ENCODE measurements at regions not wholly inside any gene's neighbourhood (a gene's known extent, or its start where the extent isn't known, plus 50 kb on each side); places are given as distances from the start of the nearest gene placed in this dataset.
"Not testable (repeated sequence)": the region's sequence is repeated elsewhere in the genome, so short reads cannot be mapped to it uniquely, and the experiment has no call there.

DNA sequence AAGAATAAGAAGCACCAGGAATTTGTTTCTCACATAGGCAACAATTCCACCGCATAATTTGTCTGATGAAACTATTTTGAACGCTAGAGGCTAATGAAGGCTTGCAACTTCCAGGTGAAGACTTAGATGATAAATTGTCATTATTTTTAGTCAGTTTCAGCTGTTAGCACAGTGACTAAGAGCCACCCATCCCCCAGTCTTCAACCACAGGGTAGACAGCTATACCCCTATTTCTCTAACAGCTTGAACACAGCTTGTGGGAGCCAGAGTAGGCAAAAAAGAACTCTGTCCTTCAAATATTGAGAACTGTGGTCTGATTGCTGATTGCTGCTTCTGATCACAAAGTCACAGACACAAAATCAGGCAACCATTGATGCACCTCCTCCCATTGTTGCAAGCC lies 1124.8 kb upstream of the PRR20A start:
- DNase-seq: no peak

DNA sequence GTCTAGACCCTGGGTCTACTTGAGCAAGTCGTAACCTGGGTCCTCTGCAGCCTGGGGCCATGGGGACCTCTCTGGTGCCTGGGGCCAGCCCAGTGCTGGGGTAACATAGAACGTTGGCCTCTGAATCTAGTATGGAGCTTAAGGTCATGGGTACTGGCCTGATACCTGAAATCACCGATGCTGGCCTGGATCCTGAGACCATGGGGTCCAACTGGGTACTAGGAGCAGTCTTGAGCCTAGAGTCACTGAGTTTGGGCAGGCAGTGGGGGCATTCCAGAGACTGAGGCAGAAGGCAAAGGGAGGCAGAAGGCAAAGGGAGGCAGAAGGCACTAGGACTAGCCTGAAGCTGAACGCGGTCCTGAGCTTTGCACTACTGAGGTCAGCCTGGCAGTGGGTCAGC lies 1121.1 kb upstream of the PRR20A start:
- no peak for DNase-seq

DNA sequence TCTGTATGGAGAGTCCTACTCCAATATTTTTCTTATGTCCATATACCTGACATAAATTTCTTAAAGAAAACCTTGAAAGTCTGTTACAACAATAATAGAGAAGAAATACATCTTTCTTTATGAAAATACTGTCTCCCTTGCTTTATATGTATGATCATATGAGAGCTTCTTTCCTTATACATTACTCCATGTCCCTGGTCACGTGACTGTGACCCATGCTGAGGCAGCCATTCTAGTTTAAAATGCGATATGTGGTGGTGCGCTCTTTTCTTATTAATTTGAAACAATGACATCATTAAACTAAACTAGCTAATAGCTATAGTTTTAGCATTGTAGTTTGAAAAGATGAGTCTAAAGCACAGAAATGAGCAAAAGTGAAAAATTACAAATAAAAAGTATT lies 1120.3 kb upstream of the PRR20A start:
- DNase-seq: no peak

DNA sequence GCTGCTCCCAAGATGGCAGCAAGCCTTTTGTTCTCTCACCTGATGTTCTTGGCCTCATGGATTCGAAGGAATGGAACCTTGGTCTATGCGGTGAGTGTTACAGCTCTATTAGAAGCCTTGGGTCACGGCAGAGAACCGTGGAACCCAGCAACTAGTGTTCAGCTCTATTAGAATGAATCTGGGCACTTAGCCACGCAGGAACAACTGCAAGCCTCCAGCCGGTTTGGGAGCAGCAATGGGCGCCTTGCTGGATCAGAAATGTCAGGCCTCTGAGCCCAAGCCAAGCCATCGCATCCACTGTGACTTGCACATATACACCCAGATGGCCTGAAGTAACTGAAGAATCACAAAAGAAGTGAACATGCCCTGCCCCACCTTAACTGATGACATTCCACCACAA lies 1100.7 kb upstream of the PRR20A start:
- DNase-seq: no peak

DNA sequence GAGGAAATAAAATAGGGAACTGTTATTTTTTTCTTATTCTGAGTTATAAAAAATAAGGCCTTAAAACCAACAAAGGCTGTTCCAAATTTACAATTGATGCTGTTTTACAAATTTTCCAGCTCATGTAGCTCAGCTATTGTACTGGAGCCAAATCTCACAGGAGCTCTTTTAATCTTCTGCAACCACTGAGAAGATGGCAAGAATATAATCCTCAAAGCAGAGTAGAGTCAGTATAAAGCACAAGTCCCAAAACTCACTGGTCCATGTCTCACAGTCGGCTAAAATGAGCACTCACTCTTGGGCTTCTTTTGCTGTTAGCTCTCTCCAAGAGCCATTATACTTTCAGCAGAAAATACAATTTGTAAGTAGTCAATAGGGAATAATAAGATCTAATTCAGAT lies 1074.4 kb upstream of the PRR20A start:
- no peak for DNase-seq

DNA sequence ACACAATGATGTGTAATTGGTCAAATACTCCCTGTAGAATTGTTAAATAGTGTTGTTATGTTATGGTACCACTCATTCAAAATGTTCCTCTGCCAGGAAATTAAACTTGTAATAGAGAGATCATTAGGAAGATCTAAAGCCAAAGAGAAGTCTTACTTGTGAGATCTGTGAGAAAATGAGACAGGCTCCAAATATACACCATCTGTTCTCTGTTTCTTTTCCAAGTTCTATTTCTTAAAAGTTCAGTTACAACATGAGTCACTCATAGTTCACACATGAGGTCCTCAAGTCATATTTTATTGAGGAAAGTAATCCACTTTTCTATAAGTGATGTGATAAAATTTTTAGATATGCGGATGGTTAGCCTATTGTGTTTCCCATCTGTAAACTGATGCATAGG lies 1038.1 kb upstream of the PRR20A start:
- no peak for DNase-seq

DNA sequence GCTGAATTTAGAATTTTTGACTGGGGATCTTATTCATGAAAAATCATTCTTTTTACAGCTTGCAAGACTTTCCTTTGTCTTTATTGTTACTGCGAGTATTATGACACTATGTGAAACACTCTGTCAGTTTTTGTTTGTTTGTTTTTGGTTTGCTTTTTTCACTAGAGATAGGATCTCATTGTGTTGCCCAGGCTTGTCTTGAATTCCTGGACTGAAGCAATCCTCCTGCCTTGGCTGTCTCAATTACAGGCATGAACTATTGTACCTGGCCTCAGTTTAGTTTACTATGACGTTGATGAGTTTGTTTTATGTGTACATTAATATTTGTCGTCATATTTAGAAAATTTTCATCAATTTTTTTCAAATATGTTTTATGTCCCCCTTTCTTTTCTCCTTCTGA lies 1030.0 kb upstream of the PRR20A start:
- DNase-seq: no peak

DNA sequence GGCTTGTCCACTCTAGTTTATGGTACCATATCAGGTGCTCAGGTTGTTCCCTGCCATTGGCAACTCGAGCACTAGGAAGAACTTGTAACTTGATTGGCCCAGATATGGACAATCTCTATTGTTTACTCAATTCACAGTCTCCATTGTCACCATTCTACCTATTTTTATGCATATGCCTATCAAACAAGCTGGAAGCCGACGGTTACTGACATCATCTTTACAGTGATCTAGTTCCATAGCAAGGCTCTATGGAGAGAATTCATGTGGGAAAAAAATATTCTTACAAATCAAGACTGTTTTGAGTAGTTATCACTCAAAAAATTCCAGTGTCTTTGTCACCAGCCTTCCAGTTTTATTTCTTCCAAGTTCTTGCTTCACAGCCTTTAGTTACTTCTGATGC lies 1006.2 kb upstream of the PRR20A start:
- DNase-seq: no peak

DNA sequence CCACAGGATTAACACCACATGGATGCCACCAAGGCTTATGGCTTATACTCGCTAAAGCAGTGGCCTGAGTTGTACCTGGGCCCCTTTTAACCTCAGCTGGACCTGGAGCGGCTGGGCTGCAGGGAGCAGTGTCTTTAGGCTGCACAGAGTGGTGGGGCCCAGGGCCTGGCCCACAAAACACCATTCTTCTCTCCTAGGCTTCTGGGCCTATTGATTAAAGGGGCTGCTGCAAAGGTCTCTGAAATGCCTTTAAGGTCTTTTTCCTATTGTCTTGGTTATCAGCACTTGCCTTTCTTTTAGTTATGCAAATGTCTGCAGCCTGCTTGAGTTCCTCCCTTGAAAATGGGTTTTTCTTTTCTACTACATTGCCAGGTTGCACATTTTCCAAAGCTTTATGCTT lies 973.9 kb upstream of the PRR20A start:
- no peak for DNase-seq

DNA sequence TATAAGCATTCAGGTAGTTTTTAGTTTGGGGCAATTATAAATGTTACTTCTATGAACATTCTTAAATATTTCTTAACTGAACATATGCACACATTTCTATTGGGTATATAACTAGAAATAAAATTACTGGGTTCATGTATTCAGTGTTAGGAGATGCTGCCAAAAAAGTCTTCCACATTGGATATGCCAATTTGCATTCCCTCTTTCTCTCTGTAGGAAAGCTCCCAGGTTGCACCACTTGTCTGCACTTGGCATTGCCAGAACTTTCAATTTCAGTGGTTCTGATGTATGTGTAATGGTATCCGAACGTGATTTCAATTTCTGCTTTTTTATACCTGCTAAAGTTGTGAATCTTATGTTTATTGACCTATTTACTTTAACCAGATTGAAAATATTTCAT lies 972.1 kb upstream of the PRR20A start:
- no peak for DNase-seq

DNA sequence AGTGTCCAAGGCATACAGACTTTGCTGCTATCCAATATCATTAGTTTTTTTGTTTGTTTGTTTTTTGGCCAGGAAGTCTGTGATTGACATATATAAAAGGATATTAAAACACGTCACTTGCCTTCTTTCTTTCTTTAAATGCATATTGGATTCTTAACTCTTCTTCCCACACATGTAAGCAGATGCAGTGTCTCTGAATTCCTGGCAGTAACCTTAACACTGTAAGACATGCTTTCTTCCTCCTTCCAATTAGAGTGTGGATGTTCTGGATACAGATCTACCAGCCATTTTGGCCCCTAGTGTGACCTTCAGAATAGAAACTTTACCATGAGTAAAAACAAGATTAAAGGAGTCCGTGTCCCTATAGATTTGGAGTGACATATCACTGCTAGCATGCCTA lies 967.4 kb upstream of the PRR20A start:
- no peak for DNase-seq

DNA sequence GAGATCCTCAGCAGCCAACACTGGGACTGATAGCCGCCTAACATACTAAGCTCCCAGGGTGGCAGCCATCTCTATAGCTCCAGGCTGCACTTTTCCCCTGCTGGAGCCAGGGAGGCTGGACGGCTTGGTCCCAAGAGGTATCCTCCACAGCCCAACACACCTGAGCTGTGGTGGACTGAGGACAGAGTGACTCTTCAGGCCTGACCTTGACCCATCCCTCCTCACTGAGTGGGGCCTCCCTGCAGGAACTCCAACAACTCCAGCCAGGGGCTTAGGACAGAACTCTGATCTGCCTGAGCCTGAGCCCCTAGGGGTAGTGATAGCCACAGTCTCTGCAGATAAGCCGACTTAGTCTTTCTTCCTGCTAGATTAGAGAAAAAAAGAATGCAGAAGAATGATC lies 958.1 kb upstream of the PRR20A start:
- no peak for DNase-seq

DNA sequence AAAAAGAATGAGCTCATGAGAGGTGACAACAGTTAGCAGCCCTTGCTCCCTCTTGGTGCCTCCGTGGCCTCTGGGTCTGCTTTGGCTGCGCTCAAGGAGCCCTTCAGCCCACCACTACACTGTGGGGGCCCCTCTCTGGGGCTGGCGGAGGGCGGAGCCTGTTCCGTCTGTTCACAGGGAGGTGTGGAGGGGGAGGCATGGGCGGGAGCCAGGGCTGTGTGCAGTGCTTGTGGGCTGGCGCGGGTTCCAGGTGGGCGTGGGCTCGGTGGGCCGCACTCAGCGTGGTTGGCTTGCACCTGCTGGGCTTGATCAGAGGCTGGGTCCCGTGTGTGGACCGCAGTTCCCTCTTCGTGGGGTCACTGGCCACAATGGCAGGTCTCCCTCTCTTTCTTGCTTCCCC lies 953.4 kb upstream of the PRR20A start:
- DNase-seq: no peak

DNA sequence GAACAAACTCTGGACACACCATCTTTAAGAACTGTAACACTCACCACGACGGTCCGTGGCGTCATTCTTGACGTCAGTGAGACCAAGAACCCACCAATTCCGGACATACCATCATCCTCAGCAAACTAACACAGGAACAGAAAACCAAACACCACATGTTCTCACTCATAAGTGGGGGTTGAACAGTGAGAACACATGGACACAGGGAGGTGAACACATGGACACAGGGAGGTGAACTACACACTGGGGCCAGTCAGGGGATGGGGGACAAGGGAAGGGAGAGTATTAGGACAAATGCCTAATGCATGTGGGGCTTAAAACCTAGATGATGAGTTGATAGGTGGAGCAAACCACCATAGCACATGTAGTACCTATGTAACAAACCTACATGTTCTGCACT lies 952.1 kb upstream of the PRR20A start:
- not testable (repeated sequence) for DNase-seq

DNA sequence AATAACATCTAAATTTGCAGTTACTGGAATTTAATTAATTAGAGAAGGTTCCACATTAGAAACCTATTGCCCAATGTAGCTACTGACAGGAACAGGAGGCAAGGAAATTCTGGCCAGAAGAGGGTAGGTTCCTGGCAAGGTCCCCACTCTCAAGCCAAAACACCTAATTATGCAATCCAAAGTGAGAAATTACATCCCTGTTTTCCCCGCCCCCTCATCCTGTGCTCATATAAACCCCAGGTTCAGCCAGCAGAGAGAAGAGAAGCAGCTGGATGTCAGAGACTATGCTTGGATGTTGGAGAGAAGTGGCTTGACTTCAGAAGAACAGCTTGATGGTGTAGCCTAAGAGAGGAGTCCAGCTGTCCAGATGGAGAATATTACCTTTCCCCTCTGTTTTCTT lies 951.3 kb upstream of the PRR20A start:
- DNase-seq: no peak

DNA sequence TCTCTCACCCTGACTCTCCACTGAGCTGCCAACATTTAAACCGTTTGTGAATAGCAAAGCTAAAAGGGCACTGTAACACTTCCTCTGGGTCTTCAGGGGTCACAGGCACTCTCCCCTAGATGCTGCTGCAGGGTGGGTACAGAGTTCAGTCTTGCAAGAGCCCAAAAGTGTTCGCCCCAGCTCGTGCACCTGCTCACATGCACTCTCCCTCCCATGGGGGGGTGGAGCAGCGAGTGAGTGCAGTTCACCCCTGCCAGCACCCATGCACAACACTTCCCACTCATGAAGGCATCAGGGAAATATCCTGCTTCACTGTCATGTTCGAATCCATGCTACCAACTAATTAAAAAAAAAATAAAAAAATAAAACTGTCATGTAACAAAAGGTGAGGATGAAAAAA lies 950.7 kb upstream of the PRR20A start:
- no peak for DNase-seq

DNA sequence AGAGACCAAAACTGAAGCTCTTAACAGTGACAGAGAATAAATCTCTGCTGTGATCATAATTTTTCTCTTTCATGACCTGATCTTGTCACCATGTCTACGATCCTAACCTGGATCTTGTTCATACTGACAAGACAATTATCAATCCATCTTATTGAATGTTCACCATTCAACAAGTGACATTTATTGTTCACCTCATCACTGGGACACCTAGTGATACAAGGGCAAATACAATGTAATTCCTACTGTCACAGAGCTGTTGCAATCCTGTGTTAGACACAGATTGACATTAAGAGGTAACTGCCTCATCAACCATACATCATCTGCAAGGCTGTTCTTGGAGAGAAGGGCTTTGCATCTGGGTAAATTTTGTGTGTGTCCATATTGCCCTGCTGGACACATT lies 942.4 kb upstream of the PRR20A start:
- no peak for DNase-seq

DNA sequence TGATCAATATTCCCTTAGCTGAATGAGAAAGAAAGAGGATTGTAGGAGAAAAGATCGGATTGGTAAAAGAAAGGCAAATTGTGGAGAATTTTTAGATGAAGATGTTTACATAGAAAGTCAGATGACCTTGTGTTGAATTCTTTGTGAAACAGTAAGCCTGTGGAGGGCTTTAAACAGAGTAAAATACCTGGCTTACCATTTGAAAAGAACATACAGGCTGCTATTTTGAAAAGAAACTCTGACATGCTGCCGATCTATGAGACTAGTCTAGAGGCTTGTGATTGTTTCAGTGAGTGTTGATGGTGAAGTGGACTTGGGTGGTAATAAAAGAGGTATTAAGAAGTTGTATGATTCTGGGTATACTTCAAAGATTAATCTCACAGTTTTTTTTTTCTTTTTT lies 938.9 kb upstream of the PRR20A start:
- no peak for DNase-seq

DNA sequence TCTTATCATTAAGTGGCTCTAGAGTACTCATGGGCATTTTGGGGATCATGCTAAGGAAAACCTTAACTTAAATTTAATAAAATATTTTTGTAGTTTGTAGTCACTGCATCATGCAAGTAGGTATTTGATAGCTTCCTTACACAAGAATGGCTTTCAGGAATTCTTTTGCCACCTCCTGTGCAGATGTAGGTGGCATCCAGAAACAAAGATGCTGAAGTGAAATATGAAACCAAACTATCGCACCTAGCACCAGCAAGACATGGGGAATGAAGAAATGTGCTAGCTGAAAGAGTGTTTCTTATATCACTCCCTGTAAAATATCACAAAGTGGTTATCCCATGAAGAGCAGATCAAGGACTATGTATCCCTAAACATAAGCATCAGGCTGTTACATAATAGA lies 924.5 kb upstream of the PRR20A start:
- DNase-seq: peak; percentile 23

DNA sequence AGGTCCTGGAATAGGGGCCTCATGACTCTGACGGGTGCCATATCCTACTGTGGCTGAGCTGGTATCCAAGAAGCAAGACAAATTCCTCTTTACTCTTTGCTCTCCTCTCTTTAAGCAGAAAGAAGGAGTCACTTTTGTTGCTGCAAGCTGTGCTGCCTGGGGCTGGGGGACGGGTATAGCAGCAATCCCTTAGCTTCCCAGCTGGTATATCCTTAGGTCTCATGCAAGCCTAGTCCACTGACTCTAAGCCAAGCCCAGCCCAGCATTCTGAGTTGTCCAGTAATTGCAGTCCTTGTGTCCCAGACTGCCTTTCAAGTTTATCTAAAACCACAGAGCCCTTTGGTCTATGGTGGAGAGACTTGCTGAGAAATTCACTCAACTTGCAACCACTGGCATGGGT lies 893.0 kb upstream of the PRR20A start:
- DNase-seq: no peak

DNA sequence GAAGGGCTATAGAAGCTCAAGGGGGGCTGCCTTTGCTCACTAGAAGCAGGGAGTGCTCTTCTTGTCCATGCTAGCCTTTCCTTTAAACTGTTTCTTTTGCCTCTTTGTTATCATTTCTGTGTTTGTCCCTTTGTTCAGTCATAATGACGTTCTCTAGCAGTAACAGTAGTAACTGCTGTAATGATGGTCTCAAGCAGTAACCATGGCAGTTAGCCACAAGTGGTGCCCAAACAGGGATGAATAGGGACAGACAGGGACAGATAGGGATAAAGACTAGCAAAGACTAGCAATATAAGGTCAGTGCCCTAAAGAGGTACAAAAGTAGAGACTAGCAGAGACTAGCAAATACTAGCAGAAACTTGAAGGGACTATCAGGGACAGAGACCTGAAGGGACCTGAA lies 869.0 kb upstream of the PRR20A start:
- DNase-seq: no peak

DNA sequence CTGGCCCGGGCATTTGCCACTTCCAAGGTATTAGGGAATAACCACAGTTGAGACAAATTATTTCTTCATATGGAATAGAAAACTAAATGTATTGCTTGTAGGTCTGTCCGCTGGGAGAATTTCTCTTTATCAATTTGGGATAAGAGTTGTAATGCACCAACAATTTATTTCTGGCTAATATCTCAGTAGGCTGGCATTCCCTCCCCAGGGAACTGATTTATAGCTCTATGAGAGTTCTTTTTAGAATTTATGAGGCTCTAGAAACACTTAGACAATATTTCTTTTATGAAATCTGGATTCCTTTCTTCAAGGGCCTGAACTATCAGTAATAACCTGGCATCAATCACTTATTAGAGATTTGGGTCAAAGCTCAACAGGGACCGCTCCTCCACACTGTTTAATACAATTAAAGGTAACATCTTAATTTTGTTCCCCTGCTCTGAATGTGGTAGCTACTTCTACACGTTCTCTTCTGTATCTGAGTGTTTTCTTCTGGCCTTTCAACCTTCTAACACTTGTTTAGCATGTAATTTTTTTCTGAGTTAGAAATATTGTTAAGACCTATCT lies 857.4 kb upstream of the PRR20A start:
- no peak for DNase-seq

DNA sequence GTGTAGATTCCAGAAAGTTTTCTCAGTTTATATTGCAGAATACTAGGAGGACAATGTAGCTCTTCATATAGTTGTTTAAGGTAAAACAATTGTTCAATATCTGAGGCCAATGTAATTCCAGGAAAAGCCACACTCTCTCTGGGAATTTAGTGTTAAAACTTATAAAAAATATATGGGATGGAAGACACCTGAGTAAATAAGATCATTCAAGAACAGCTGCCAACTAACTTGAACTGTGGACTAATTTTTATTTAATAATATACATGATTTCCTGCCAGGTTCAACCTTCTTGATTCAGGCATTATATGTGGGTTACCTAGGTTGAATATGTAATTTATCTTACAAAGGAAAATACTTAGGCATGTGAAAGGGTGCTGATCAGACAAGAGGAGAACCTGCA lies 841.1 kb upstream of the PRR20A start:
- DNase-seq: no peak

DNA sequence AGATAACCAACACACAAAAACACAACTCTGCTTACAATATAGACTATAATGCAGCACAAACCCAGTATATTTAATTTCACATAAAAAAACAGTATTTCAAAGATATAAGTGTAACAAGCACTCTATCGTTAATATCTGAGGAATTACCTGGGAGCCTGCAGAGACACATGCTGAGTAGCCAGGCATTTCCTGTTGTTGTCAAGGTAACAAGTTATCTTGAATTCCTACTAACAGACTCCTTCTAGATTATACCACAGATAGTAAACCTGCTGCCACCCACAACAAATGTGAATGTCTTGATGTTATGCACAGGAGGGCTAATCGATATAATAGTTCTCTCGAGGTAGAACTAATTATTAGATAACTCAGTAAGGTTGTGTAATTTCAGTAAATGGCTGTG lies 826.0 kb upstream of the PRR20A start:
- peak; percentile 4 for DNase-seq

DNA sequence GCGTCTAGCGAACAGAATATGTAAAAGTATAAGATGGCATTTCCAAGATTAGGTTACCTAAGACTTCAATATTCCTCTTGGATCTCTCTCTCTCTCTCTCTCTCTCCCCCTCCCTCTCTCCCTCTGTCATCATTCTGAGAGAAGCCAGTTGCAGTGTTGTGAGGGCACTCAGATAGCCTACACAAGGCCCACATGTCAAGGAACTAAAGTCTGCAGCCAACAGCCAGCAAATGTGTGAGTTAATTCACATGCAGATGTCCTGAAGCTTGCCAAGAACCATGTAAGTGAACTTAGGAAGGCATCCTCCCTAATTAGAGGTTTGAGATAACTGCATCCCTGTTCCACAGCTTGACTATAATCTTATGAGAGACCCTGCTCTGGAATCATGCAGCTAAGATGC lies 822.9 kb upstream of the PRR20A start:
- DNase-seq: no peak

DNA sequence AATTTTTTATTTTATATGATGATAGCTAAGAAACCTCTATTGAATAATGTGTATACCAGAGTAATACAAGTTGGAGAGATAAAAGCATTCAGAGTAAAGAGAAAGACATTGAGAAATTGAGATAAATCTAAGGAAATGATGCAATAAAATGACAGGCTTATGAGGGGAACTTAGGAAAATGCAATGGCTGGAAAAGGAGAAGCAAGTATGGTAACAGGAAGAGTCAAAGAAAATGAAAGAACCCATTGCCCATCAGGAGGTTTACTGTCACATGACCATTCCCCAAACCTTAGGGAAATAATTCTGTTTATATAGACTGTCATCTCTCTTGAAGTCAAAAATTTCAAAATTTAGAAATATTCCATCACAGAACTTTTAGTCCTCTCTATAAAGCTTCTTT lies 808.0 kb upstream of the PRR20A start:
- DNase-seq: no peak
